Prostate gland (tissue), 2 donors: ENCODE measurements at regions not wholly inside any gene's neighbourhood (a gene's known extent, or its start where the extent isn't known, plus 50 kb on each side); places are given as distances from the start of the nearest gene placed in this dataset.
"Not testable (repeated sequence)": the region's sequence is repeated elsewhere in the genome, so short reads cannot be mapped to it uniquely, and the experiment has no call there.

Experiments
- POLR2AphosphoS5 ChIP-seq: sonication (generic); formaldehyde crosslinking; IDR thresholded peaks from one replicate; pipeline ENCODE4 v1.6.1; 2017; ENCODE audit warnings: antibody characterized with exemption
- TF ChIP-seq, protein P1 (sequence below), 4 experiments: fragments of 200-600 bp in 2 of 4; fragments of 450-650 bp in 2 of 4; sonication (generic) in 2 of 4; IDR thresholded peaks; 1 replicate in 3 of 4; 2 replicates in 1 of 4; pipeline ENCODE4 v1.5.1; 2016 to 2019; ENCODE audit warnings: antibody characterized with exemption in 4 of 4, mild to moderate bottlenecking in 2 of 4, moderate library complexity in 2 of 4

GRCh38 chr1:149267287-149267686 is 163.9 kb upstream of the NBPF9 start:
- TF ChIP-seq, protein P1, sequence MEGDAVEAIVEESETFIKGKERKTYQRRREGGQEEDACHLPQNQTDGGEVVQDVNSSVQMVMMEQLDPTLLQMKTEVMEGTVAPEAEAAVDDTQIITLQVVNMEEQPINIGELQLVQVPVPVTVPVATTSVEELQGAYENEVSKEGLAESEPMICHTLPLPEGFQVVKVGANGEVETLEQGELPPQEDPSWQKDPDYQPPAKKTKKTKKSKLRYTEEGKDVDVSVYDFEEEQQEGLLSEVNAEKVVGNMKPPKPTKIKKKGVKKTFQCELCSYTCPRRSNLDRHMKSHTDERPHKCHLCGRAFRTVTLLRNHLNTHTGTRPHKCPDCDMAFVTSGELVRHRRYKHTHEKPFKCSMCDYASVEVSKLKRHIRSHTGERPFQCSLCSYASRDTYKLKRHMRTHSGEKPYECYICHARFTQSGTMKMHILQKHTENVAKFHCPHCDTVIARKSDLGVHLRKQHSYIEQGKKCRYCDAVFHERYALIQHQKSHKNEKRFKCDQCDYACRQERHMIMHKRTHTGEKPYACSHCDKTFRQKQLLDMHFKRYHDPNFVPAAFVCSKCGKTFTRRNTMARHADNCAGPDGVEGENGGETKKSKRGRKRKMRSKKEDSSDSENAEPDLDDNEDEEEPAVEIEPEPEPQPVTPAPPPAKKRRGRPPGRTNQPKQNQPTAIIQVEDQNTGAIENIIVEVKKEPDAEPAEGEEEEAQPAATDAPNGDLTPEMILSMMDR (IDR thresholded peaks at IDR 0.05): not testable (repeated sequence)
- not testable (repeated sequence) for TF ChIP-seq POLR2AphosphoS5
